ENCODE measurements at regions not wholly inside any gene's neighbourhood (a gene's known extent, or its start where the extent isn't known, plus 50 kb on each side); places are given as distances from the start of the nearest gene placed in this dataset.
"Not testable (repeated sequence)": the region's sequence is repeated elsewhere in the genome, so short reads cannot be mapped to it uniquely, and the experiment has no call there.

- DNase-seq, result no peak
- Mint-ChIP-seq H3K27ac (no peak overlapping the region), H3K4me3 (no peak overlapping the region), H3K27me3 (no peaks in the 10 kb centered on the region), H3K4me1 (no peaks in the 10 kb centered on the region), H3K9me3 (peaks cover 16 to 17% of the 10 kb centered on the region in 2 donors)
- ATAC-seq, result no peak
Measured at GRCh38 chr12:87425942-87426554, 603.2 kb downstream of the C12orf50 start.

GRCh38 chr12:87421233-87421632 lies 608.0 kb downstream of the C12orf50 start:
- not testable (repeated sequence) for H3K27me3 Mint-ChIP-seq, DNase-seq, ATAC-seq, H3K27ac Mint-ChIP-seq, H3K4me3 Mint-ChIP-seq, H3K4me1 Mint-ChIP-seq
- peaks cover 6 to 27% of the 10 kb centered on the region in 2 donors for H3K9me3 Mint-ChIP-seq

GRCh38 chr12:87413784-87414183 lies 615.4 kb downstream of the C12orf50 start:
- no peaks in the 10 kb centered on the region for H3K27me3 Mint-ChIP-seq
- ATAC-seq, result no peak
- H3K9me3 Mint-ChIP-seq, result peaks cover 14 to 23% of the 10 kb centered on the region in 2 donors
- DNase-seq, result no peak
- H3K27ac Mint-ChIP-seq, result no peak overlapping the region
- no peak overlapping the region for H3K4me3 Mint-ChIP-seq
- H3K4me1 Mint-ChIP-seq, result no peaks in the 10 kb centered on the region

GRCh38 chr12:87406926-87407325 lies 622.3 kb downstream of the C12orf50 start:
- no peaks in the 10 kb centered on the region for H3K4me1 Mint-ChIP-seq
- no peak for DNase-seq
- H3K4me3 Mint-ChIP-seq, result no peak overlapping the region

GRCh38 chr12:87405918-87406317 lies 623.3 kb downstream of the C12orf50 start:
- ATAC-seq (no peak), DNase-seq (no peak)
- Mint-ChIP-seq H3K4me1 (no peaks in the 10 kb centered on the region), H3K27ac (no peak overlapping the region), H3K27me3 (no peaks in the 10 kb centered on the region), H3K4me3 (no peak overlapping the region), H3K9me3 (peaks cover 8 to 12% of the 10 kb centered on the region in 2 donors)

More at GRCh38 chr12:87406926-87407325, 622.3 kb downstream of the C12orf50 start:
- Mint-ChIP-seq H3K9me3 (peaks cover 8 to 12% of the 10 kb centered on the region in 2 donors), H3K27ac (no peak overlapping the region), H3K27me3 (no peaks in the 10 kb centered on the region)
- ATAC-seq, result no peak

GRCh38 chr12:87394168-87394567 lies 635.0 kb downstream of the C12orf50 start:
- peaks cover 9 to 26% of the 10 kb centered on the region in 2 donors for H3K9me3 Mint-ChIP-seq
- H3K4me3 Mint-ChIP-seq, DNase-seq, H3K27me3 Mint-ChIP-seq, H3K27ac Mint-ChIP-seq, ATAC-seq, H3K4me1 Mint-ChIP-seq: not testable (repeated sequence)

GRCh38 chr12:87388376-87388775 lies 640.8 kb downstream of the C12orf50 start:
- no peak for DNase-seq
- Mint-ChIP-seq H3K4me1 (no peaks in the 10 kb centered on the region), H3K4me3 (no peak overlapping the region), H3K27me3 (no peaks in the 10 kb centered on the region), H3K27ac (no peak overlapping the region), H3K9me3 (peaks cover 0 to 4% of the 10 kb centered on the region in 2 donors)
- no peak for ATAC-seq

- Mint-ChIP-seq H3K27me3 (no peaks in the 10 kb centered on the region), H3K27ac (no peak overlapping the region), H3K9me3 (peaks cover 0 to 4% of the 10 kb centered on the region in 2 donors), H3K4me3 (no peak overlapping the region), H3K4me1 (no peaks in the 10 kb centered on the region)
- ATAC-seq (no peak), DNase-seq (no peak)
Measured at GRCh38 chr12:87385322-87385721, 643.9 kb downstream of the C12orf50 start.

GRCh38 chr12:87384226-87384625 lies 645.0 kb downstream of the C12orf50 start:
- no peak for ATAC-seq
- H3K4me3 Mint-ChIP-seq, result no peak overlapping the region
- no peak overlapping the region for H3K27ac Mint-ChIP-seq
- no peak for DNase-seq
- H3K4me1 Mint-ChIP-seq, result no peaks in the 10 kb centered on the region
- no peaks in the 10 kb centered on the region for H3K27me3 Mint-ChIP-seq
- H3K9me3 Mint-ChIP-seq, result peaks cover 0 to 4% of the 10 kb centered on the region in 2 donors

GRCh38 chr12:87383680-87384079 lies 645.5 kb downstream of the C12orf50 start:
- Mint-ChIP-seq H3K4me3 (no peak overlapping the region), H3K27me3 (no peaks in the 10 kb centered on the region), H3K27ac (no peak overlapping the region), H3K9me3 (peaks cover 0 to 4% of the 10 kb centered on the region in 2 donors), H3K4me1 (no peaks in the 10 kb centered on the region)
- DNase-seq (no peak), ATAC-seq (no peak)

- DNase-seq (no peak), ATAC-seq (no peak)
- no peaks in the 10 kb centered on the region for H3K4me1 Mint-ChIP-seq
- no peak overlapping the region for H3K27ac Mint-ChIP-seq
- H3K9me3 Mint-ChIP-seq, result peaks cover 0 to 4% of the 10 kb centered on the region in 2 donors
- H3K4me3 Mint-ChIP-seq, result no peak overlapping the region
- no peaks in the 10 kb centered on the region for H3K27me3 Mint-ChIP-seq
Measured at GRCh38 chr12:87382959-87383566, 646.1 kb downstream of the C12orf50 start.

GRCh38 chr12:87382436-87382835 lies 646.8 kb downstream of the C12orf50 start:
- peaks cover 0 to 4% of the 10 kb centered on the region in 2 donors for H3K9me3 Mint-ChIP-seq
- H3K4me3 Mint-ChIP-seq, result no peak overlapping the region
- no peak for DNase-seq
- no peak overlapping the region for H3K27ac Mint-ChIP-seq
- H3K4me1 Mint-ChIP-seq, result no peaks in the 10 kb centered on the region
- ATAC-seq, result no peak
- no peaks in the 10 kb centered on the region for H3K27me3 Mint-ChIP-seq

- no peak for DNase-seq
- no peaks in the 10 kb centered on the region for H3K27me3 Mint-ChIP-seq
Measured at GRCh38 chr12:87381742-87382141, 647.5 kb downstream of the C12orf50 start.

GRCh38 chr12:87378526-87378925 lies 650.7 kb downstream of the C12orf50 start:
- Mint-ChIP-seq H3K4me3 (no peak overlapping the region), H3K27me3 (no peaks in the 10 kb centered on the region), H3K27ac (no peak overlapping the region), H3K4me1 (no peaks in the 10 kb centered on the region), H3K9me3 (no peaks in the 10 kb centered on the region)
- no peak for DNase-seq
- no peak for ATAC-seq

More at GRCh38 chr12:87381742-87382141, 647.5 kb downstream of the C12orf50 start:
- Mint-ChIP-seq H3K4me3 (no peak overlapping the region), H3K27ac (no peak overlapping the region), H3K4me1 (no peaks in the 10 kb centered on the region), H3K9me3 (peaks cover 0 to under 1% of the 10 kb centered on the region in 2 donors)
- ATAC-seq, result no peak

GRCh38 chr12:87376722-87377121 lies 652.5 kb downstream of the C12orf50 start:
- peaks cover 0 to 4% of the 10 kb centered on the region in 2 donors for H3K9me3 Mint-ChIP-seq
- H3K4me3 Mint-ChIP-seq, result no peak overlapping the region
- no peaks in the 10 kb centered on the region for H3K4me1 Mint-ChIP-seq
- no peaks in the 10 kb centered on the region for H3K27me3 Mint-ChIP-seq
- H3K27ac Mint-ChIP-seq, result no peak overlapping the region
- ATAC-seq (no peak), DNase-seq (no peak)

GRCh38 chr12:87369161-87369560 lies 660.0 kb downstream of the C12orf50 start:
- DNase-seq (no peak), ATAC-seq (no peak)
- no peak overlapping the region for H3K27ac Mint-ChIP-seq
- H3K9me3 Mint-ChIP-seq, result peaks cover 2 to 7% of the 10 kb centered on the region in 2 donors
- no peaks in the 10 kb centered on the region for H3K4me1 Mint-ChIP-seq
- no peaks in the 10 kb centered on the region for H3K27me3 Mint-ChIP-seq
- H3K4me3 Mint-ChIP-seq, result no peak overlapping the region
